T-helper 2 cell (primary cell): ENCODE measurements at regions not wholly inside any gene's neighbourhood (a gene's known extent, or its start where the extent isn't known, plus 50 kb on each side); places are given as distances from the start of the nearest gene placed in this dataset.
"Not testable (repeated sequence)": the region's sequence is repeated elsewhere in the genome, so short reads cannot be mapped to it uniquely, and the experiment has no call there.

Experiments
- DNase-seq, 5 experiments: peaks; one replicate each; pipeline versions ENCODE4 v3.0.0 to v3.0.0-alpha.2; 2012 to 2022

DNA sequence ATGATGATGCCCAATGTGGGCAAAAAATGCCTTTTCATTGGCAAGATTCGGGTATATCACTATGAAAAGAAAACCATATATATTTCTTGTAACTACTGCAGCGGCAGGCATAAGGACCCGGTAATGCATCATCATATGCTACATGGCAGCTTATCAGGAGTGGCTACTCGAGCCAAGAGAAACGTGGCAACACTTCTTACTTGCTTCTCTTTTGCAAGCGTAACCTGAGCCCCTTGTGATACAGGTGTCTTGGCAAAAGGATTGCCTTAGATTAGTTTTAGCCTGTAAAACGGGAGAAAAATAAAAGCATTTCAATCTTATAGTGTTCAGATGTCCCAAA, 280.3 kb downstream of the SPRY1 start:
- DNase-seq: no peak

DNA sequence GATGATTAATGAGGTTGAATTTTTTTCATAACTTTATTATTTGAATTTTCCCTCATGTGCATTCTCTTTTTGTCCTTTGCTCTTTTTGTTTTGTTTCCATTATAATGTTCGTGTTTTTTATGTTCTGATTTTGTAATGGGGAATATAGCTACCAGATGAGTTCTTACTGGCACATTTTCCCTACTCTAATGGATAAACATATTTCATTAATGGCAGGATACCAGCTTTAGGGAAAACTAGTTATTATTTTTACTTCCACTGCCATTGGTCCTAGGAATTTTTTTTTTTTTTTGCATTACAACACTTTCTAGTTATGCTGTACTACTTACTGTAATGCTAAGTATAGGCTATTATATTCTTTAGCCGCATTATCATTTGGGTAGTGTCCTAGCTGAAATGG, 286.3 kb downstream of the SPRY1 start:
- DNase-seq: no peak

- not testable (repeated sequence) for DNase-seq
These were observed 288.3 kb downstream of the SPRY1 start for GRCh38 chr4:123684937-123685336.

GRCh38 chr4:123695531-123695930, 298.9 kb downstream of the SPRY1 start:
- DNase-seq: not testable (repeated sequence)

DNA sequence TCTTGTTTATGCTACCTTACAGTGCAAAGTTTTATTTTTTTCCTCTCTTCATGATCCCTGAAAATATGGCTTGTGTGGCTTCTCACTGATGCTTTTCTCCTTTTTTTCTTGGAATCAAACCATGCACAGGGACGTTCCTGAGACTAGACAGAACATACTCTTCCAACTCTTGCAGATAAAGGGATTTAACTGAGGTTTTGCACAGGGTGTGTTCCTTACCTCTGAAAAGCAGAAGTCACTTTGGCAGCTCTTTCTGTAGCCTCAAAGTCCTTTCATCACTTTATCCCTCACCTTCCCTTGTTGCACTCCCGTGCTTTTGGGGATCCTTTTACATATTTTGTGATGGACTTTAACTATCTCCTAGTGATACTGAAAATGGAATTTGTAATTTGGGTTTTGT, 300.1 kb downstream of the SPRY1 start:
- DNase-seq: no peak

DNA sequence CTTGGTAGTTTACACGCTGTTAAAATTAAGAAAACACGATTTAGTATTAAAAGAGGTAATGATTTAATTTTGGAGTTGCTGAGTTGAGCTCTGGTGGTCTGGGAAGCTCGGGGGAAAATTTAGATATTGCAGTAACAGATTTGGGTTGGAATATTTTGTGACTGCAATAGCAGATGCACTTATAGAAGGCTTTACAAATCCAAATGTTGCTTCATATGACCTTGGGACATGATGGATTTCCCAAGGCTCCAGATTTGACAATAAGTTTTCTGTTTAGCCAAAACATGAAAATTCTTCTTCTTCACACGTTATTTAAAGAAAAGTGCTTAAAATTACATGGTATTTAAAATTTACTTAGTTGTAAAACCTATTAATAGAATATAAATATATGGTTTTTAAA, 302.0 kb downstream of the SPRY1 start:
- no peak for DNase-seq

GRCh38 chr4:123699880-123700771, 303.5 kb downstream of the SPRY1 start:
- DNase-seq: no peak

DNA sequence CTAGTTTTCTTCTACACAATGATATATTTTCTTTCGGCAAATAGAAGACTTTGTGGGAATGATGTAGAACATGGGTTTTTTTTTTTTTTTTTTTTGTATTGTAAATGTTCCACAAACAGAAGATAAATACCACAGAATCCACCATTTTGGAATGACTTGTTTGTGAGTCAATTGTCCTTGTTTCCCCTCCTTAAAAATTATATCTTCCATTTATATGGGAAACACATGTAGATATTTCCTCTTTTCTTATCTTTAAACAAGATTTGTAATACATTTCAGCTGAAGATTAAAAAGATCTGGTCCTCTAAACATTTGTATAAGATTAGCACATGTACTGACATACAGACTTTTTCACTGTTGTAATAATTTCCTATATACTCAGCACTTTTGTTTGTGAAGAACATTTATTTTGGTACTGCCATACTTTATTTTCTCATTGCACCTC, 304.6 kb downstream of the SPRY1 start:
- no peak for DNase-seq

DNA sequence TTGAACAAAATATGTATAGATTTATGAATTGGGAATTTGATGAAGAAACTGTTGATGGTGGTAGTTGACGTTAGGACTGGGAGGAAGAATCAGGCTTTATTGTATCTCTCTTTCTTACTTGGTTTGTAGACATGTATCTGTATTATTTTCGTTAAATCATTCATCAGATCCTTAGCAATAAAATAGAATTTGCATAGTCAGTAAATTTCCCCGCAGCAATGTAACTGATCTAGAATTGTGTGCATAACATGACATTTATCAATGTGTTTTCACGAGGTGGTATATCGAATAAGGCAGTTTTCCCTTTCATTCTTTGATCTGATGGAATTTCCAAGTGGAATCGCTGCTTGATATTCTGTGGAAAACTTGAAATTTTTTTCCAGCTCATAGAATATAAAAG, 308.8 kb downstream of the SPRY1 start:
- no peak for DNase-seq

DNA sequence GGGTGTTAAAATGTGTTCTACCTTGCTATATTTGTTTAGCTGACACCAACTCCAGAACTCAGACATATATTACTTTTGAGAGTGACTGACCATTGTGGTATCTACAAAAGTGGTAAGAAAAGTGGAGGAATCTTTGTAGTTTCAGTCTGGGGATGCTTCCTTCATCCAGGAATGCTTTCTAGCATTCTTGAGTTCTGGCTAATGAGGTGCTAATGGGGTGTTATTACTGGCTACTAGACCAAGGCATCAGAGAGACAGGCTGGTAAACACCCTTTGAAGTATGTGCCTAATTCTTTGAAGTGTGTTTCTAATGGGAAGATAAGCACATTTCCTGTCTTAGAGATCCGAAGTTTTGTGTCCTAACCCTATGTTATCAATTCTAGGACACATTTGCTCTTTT, 310.4 kb downstream of the SPRY1 start:
- no peak for DNase-seq

GRCh38 chr4:123708902-123709301, 312.3 kb downstream of the SPRY1 start:
- DNase-seq: no peak

GRCh38 chr4:123709336-123709735, 312.7 kb downstream of the SPRY1 start:
- no peak for DNase-seq

DNA sequence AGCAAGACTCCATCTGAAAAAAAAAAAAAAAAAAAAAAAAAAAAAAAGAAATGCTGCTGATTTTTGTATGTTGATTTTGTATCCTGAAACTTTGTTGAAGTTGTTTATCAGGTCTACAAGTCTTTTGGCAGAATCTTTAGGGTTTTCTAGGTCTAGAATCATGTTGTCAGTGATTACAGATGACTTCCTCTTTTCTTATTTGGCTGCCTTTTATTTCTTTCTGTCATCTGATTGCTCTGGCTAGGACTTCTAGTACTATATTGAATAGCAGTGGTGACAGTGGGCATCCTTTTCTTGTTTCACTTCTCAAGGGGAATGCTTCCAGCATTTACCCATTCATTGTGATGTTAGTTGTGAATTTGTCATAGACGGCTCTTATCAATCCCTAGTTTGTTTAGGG, 334.4 kb downstream of the SPRY1 start:
- no peak for DNase-seq

- no peak for DNase-seq
These were observed 340.6 kb downstream of the SPRY1 start for GRCh38 chr4:123737156-123737555.

- DNase-seq: no peak
These were observed 343.2 kb downstream of the SPRY1 start for GRCh38 chr4:123739806-123740205.

DNA sequence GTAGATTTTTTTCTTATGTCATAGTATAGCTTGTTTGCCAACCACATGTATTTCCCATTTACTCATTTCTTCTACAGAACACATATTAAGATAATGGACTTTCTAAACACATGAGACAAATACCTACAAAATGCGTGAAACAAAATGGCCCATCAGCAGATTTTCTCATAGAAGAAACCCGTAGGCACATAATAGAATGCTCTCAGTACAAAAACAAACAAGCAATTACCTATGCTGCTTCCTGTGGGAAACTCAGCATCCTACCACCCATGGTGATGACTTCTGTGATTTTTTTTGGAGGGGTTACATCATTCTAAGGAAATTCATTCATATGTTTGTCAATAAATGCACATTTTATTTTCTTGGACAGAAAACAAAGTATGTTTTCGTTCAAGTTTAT, 343.6 kb downstream of the SPRY1 start:
- no peak for DNase-seq

DNA sequence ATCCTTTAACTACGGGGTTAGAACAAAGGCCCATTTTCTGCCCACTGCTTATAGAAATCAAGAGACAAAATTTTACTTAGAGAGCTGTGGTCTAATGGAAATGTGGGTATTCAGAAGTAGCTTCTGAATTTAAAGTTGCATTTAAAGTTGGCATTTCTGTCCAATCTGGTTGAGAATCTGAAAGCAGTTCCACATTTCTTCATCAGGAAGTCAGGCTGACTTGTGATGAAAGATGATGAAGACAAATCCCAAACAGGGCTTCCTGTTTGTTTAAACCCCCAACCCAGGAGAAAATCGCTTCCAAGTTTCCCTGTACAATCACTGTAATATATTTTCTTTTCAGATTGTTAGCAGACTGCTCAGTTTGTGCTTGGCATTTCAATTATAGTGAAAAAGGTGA, 345.3 kb downstream of the SPRY1 start:
- no peak for DNase-seq

GRCh38 chr4:123743848-123744247, 347.3 kb downstream of the SPRY1 start:
- no peak for DNase-seq

- DNase-seq: no peak
These were observed 348.2 kb downstream of the SPRY1 start for GRCh38 chr4:123744664-123745290.

DNA sequence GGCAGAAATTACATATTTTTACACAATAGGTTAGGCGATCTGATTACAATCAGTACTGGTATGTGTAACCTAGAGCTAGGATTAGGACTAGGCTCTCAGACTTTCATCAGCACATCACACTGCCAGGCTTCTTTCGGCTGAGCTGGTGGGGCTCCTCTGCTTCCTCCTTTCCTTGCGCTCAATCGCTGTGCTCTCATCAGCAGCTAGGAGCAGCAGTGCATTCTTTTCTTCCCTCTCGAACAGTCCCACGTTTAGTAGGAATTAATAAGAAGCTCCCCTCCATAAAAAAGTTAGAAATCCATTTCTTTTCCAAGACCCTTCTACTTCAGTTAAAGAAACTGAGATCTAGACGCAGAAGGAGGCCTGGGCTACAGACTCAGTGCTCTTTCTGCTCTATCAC, 350.4 kb downstream of the SPRY1 start:
- no peak for DNase-seq

DNA sequence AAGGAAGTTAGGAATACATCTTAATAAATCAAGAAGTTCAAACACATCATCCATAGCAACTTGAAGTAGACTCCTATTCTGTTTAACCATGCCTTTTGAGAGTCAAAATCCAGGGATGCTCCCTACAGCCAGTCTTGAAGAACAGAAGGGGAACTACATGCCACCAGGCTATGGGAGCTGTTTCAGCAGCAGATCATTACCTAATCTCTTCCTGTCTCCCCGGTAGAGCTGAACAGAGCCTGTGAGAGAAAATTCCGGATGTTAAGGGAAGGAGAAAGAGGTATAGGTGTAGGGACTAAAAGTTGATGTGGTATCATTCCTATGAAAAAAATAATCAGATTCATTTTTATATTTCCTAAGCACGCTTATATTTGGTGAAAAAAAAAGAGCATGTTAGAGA, 352.2 kb downstream of the SPRY1 start:
- DNase-seq: no peak

DNA sequence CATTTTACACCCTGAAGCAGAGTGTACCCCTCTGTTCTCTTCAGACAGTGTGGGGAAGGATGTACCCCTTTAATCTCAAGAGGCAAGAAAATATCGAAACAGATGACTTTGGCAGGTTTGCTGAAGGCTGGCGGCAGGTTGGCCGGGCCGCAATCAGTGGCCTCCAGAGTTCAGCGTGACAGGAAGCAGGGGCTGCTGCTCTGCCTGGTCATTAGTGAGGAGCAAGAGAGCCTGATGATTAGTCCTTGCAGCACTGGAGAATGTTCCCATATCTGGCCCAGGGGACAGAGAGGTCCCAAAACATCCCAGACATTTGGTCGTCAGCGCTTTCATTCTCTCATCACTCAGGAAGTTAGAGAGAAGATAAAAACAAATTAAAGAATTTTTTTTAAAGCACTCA, 352.8 kb downstream of the SPRY1 start:
- DNase-seq: no peak

DNA sequence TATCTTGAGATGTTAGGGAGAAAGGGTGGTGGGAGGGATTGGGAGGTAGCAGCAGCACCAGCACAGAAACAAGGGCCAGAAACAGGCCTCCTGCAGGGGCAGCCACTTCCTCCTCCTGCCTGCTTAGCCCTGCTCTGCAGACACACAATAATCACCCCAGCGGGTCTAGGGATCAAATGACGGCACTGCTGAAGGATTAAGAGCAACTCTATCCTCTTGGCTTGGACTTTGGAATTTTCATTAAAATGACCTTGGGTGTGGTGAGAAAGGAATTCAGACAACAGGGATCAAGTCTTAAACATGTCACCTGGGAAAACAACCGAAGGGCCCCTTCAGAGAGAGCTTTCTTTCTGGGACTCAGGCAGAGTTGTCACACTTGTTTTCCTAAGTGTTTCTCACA, 353.4 kb downstream of the SPRY1 start:
- no peak for DNase-seq

DNA sequence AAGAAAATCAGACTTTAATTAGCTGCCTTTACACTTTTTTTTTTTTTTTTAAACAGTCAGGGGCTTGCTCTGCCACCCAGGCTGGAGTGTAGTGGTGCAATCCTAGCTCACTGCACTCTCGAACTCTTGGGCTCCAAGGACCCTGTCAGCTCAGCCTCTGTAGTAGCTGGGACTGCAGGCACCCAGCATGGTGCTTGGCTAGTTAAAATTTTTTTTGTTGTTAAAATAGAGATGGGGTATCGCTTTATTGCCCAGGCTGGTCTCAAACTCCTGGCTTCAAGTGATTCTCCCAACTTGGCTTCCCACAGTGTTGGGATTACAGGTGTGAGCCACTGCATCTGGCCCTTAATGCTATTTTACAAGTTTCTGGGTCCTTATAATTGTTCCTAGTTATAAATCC, 359.1 kb downstream of the SPRY1 start:
- no peak for DNase-seq

- no peak for DNase-seq
These were observed 371.2 kb downstream of the SPRY1 start for GRCh38 chr4:123767806-123768205.
